Non-pigmented ciliary epithelial cell (primary cell): ENCODE measurements at regions not wholly inside any gene's neighbourhood (a gene's known extent, or its start where the extent isn't known, plus 50 kb on each side); places are given as distances from the start of the nearest gene placed in this dataset.
A peak's percentile ranks its signal among the peaks of the same experiment; 100 is the strongest.

Source experiments
- DNase-seq: peaks from one replicate; pipeline ENCODE4 v3.0.0-alpha.2; 2010; ENCODE audit warnings: low read depth

DNA sequence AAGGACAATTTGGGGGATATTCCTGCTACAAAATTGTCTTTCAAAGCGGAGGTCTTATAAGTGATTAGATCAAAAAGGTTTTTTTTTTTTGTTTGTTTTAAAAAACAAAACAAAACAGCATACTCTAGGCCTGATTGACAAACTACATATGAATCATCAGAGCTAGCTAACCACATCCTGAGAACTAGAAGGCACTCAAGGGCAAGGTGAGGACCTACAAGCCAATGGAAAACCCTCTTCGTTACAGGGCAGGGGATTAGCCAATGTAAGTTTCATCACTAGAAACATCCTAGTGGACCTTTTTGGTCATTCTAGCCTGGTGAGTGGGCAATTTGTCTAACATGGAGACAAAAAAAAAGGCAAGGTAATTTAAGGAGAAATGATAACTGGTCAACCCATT, 428.6 kb downstream of the RFC3 start:
- DNase-seq = no peak

DNA sequence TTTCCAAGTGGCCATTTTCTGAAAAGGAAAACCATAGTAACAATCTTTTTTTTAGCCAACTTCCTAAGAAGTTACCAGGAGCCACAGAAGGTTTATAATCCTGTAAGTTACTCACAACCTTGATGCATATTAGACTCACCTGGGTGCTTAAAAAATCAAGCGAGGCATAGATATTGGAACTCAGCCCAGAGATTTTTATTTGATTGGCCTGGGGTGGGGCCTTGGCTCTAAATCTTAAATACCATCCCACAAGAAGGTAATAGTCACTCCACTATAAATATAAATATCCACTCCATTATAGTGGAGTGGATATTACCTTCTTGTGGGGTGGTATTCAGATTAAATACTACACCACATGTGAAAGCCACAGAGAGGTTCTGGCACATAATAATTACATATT, 429.6 kb downstream of the RFC3 start:
- no peak for DNase-seq

DNA sequence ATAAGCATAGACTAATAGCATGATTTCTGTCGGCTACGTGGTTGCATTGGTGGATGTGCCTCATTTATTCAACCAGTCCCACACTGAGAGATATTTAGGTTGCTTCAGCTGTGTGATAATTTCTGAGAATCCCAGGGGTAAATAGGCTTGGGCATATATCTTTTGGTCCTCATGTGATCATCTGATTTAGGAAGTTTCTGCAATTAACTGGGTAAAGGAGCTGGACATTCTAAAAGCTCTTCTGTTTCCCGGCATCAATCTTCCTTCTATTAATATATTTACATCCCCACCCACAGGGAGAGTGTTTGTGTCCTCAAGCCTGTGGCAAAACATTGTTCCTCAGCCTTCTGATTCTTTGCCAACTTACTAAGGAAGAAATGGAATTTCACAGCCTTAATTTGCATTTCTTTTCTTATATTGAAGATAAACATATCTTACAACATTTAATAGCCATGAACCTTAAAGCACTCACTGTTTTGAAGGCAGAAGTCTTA, 431.6 kb downstream of the RFC3 start:
- no peak for DNase-seq

DNA sequence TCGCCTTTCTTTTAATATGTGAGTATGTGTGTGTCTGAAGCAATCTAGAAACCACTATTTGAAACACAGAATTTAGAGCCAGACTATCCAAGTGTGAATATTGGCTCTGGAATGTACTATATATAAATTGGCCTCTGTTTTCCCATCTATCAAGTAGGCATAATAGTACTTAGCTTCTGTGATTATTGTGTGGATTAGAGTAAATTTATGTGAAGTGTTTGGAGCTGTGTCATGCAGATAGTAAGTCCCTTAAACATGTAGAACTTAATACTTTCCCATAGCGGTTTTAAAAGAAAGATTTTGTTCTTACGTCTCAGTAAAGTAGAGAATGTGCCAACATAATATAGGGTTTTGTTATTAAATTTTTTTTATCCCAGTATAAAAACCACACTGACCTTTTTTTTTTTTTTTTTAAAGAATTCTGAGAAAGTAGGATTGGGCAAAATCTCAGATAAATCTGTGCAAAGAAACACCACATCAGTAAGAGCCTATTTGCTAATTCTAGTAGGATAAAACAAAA, 432.3 kb downstream of the RFC3 start:
- no peak for DNase-seq

DNA sequence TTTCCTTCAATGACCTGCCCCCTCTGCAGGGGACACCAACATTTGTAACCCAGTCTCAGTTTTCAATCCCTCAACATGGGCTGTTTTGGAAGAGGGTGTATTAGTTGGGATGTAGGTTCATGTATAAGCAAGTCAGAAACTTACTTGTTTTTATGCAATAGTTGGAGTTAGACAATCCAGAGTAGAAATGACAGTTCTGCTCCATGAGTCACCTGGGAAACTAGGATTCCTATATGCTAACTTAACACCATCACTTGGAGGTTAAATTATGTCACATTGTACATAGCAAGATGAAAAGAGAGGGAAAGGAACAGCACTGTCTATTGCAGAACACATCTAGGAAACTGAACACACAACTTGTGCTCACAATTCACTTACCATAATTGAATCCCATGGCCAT, 436.4 kb downstream of the RFC3 start:
- DNase-seq = no peak

DNA sequence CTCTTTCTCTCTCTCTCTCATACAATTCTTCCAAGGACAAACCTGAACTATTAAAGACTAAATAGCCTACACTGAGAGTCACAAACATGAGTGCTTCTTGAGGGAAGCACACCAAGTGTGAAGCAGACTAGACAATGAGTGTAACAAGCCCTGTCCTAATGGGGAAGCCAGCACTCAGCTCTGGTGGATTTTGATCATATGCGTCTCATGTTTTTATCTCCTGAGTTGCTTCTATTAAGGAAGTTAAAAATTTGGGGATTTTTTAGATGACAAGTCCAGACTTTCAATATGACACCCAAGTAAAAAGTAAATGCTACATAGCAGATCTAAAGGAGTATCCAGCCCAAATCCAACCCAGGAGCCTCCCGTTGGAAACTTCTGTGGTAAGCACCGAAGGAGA, 437.8 kb downstream of the RFC3 start:
- no peak for DNase-seq

DNA sequence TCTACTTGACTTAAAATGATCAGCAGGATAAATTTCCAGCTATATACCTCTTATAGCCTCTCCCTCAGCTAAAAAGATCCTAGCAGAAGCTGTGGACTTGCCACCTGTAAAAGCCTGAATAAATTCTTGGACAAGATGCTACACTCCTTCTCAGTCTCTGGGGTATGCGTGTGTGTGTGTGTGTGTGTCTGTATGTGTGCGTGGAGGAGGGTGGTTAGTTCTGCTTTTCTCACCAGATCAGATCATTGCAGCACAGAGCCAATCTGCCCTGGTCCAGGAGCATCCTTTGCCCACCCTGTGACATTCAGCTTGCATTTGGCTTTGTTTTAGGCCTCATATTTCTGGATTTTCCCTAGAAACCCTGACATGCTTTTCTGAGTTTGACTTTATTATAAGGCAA, 438.3 kb downstream of the RFC3 start:
- no peak for DNase-seq

DNA sequence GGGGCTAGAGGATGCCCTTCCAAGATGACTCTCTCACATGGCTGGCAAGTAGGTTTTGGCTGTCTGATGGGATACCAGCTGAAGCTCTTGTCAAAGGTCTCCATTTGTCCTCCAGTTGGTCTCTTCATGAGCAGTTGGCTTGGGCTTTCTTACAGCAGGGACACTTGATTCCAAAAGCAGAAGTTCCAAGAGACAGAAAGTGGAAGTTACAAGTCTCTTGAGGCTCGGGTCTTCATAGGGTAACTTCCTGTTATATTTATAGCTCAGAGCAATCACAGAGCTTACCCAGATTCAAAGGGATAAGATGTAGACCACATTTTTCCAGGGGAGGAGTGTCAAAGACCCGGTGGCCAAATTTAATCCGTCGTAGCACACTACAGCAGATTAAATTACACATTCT, 440.0 kb downstream of the RFC3 start:
- DNase-seq = no peak

DNA sequence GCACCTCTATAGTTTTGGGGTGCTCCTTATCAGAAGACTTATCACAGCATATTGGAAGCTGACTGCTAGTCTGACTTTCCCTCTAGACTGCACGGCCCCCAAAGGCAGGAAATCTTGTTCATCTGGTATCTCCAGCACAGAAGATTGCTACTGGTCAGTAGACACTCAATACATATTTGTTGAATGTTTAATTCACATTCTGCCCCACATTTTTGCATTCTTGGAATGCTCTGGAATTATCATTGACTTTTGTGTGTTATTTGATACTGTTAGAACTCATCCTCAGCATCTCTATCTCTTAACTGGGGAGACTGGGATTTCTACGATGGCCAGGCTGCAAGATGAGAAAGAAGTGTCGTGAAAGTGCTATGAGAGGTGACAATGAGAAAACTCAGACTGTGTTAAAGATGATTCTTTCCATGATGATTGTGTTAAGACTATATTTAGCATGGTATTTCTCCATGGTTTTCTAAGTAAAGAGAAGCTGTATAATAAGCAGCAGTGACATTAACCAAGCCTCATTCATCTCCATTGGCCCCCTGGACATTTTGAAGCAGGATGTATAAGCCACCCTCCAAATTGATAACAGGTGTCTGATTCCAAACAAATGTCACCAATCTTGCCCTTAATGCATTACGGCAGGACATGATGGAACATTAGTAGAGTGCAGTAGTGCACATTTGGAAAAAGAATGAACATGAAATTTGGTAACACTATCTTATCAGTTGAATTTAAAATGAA, 440.9 kb downstream of the RFC3 start:
- DNase-seq = no peak

DNA sequence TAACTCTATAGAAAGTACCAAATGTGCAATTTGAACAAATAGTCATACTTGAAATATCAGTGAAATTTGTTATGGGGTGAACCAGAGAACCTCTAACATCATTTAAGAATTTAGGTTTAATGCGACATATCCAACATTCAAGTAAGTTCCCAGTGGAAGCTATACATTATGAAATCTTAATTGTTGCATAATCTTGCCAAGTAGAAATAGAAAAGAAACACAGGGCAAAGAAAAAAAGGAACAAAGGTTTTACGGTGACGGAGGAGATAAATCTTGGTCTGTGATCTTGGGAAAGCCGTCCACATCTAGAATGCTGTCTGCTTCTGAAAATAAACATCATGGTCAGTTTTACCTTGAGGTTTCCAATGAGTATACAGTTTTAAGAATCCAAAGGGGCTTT, 445.7 kb downstream of the RFC3 start:
- DNase-seq = no peak

DNA sequence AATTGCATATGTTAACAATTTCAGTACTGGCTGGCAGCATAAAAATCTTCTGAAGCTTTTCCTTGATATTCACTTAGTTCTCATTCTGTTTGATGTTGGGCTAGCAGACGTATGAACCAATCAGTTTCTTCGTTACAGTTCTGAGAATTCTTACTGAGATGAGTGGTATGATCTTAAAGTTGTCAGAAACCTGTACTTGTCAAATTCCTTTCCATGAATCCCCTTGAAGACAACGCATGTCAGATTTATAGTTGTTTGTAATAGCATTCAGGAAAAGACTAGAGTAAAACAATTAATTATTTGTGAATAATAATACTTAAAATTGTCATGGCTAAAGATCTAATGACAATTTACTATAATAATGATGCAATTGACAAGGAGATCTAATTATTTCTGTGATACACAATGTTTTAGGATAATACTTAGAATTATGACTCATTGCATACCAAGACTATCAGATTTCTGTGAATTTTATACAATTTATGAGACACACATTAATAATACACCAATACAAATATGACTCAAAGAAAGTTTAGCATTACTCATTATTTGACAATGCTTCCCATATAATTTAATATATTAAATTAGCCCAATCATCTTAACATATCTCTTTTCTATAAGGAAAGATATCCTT, 447.2 kb downstream of the RFC3 start:
- no peak for DNase-seq

DNA sequence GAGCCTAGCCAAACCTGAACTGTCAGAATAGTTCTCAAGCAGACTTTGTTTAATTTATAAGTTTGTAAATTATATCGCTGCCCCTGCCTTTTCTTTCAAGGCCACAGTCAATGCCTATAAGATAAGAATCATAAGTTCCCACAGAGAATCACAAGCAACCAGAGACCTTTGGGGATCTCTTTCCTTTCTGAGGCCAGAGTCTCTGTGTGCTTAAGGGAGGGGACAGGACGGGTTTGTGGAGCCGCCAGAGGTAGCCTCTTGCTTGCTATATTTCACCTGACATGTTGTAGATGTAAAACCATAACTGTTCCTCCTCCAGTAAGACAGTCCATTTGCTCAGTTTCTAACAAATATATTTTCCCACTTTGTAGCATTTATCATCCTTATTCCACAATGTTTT, 458.8 kb downstream of the RFC3 start:
- DNase-seq = no peak

DNA sequence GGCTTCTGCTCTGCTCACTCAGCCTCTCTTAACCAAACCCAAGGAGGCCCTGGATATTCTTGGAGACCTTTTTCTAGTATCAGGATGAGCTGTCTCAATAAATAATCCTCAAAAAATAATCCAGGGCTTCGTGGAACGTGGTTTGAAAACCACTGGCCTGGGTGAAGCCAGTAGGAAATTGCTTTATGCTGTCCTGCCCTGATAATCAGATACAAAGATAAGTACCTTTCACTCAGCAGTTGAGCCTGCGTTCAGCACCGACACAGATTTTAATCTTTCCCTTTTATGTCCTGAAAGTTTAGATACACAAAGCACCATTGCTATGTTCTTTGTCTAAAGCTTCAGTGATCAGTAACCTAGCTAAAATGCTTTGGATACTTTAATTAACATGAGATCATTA, 460.0 kb downstream of the RFC3 start:
- no peak for DNase-seq

DNA sequence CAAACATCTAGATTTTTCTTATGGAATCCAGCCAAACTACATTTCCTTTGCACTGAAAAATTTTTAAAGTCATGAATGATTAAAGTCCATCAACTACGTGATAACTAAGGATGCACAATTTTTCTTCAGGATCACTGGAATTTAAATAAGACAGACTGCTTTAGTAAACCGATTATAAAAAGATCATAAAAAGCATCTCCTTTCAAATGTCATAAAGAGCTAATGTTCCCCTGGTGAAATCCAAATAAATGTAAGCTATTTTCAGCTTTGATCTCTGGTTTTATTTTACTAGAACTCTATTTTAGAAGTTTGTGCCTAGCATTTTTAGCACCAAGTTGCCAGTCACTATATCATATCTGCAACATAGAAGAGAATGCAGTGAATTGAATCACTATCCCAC, 460.8 kb downstream of the RFC3 start:
- no peak for DNase-seq

DNA sequence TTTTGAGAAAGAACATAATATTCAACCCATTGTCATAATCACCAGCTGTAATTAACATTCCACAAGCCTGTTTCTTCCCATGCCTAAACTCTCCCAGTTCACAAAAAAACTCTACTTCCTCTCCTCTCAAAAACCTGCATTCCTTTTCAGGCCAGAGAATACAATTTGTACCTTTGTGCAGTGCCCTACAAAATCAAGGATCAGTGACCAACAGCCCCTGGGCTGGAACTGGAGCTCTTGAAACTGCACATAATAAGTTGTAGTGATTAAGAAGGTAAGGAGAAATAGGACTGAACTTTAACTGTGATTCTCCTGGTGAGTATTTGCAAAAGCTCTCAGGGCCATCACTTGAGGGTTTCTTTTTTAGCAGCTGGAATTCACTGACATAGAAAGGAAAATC, 472.7 kb downstream of the RFC3 start:
- no peak for DNase-seq

DNA sequence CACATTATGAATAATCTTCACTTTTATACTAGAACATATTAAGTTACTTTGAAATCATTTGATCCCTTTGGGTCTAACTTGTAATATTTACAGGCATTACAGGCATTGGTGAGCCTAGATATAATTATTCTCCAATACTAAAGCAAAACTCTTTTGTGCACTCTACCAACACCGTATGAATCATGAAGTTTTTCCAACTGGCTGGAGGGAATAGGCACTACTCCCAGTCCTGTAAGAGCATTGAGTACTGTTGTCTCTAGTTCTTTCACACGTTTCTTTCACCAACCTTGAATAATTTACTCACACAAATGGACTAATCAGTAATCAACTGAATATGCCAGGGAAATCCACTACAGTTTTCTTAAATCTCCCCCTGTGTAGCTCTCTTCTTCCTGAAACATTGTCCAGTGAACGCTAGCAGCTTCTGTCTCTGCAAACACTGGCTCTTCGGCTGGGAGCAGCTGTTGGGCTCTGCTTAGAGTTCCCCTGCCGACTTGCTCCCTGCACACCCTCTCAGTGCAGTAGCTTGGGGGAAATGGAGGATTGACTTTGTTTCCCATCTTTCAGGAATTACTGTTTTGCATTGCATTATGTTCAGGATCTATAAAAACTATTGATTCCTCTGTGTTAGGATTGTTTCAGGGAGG, 476.7 kb downstream of the RFC3 start:
- DNase-seq = no peak

DNA sequence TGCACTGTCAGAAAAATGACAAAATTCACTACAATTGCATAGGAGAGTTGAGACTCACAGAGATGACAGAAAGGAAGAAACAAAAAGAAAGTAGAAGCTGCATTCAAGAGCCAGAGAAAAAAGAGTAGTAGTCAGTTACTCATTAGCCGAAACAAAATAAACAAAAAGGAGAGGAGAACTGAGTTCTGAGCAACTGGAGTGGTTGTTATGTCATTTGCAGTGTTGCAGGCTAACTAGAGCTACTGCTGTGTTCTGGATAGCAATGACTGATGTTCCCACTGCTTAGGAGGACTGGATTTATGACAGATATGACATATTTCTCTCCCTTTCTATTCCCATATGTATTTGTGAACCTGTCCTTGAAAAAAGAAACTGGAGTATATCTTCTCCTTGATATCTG, 482.6 kb downstream of the RFC3 start:
- DNase-seq = no peak

DNA sequence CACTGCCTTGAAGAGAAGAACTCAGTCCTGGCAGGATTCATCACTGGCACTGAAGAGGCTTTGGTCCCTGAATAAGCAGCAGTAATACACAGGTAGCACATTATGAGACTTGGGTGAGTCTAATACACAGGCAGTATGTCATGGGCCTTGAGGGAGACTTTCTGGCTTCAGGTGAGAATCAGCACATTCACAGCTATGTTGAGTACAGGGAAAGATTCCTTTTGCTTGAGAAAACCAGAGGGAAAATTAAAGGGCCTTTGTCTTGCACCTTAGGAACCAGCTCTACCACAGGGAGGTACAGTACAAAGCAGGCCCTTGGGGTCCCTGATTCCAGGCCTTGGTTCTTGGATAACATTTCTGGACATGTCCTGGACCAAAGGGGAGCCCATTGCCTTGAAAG, 484.6 kb downstream of the RFC3 start:
- no peak for DNase-seq

DNA sequence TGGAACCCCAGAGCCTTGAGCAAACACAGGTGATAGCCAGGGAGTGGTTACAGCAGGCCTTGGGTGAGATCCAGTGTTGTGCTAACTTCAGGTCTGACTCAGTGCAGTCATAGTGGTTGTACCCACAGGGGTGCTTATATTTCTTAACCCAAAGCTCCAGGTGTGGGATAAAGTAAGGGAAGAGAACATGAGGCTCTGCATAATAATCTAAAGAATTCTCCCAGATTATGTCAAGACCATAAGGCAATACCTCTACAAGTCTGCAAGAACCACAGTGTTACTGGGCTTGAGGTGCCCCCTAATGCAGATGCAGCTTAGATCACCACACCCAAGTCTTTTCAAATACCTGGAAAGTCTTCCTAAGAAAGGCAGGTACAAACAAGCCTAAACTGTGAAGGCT, 485.4 kb downstream of the RFC3 start:
- no peak for DNase-seq

DNA sequence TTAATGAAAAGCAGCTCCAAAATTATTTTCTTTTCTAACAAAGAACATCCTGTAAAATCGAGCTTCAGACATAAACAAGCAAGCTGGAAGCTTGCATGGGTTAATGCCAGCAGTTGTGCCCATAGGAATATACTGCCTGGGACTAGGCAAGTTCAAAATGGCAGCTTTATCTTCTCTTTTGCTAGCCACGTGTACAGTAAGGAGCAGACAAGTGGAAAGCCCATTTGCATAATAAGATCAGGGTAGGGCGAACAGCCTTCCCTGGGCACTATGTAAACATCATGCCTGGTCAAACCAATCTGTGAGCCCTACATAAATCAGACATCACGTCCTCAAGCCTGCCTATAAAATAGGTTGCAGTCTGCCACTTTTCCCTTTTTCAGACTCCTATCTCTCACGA, 489.7 kb downstream of the RFC3 start:
- no peak for DNase-seq

DNA sequence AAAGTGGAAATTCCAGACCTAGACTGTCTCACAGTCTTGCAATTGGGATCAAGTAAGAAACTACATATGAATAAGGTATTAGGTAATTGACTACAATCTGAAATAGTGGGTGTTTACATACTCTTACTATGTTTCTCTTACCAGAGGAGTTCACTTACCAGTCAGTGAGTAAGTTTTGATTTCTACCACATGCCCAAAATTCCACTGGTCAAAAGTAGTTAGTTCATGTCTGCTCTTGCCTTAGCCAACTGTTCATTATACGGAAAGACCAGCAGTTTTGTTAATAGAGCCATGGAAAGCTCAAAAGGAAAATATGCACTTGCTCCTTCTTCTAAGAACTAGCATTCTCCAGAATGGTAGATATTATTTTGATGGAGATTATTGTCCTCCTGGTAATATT, 490.8 kb downstream of the RFC3 start:
- DNase-seq = peak; percentile 56

DNA sequence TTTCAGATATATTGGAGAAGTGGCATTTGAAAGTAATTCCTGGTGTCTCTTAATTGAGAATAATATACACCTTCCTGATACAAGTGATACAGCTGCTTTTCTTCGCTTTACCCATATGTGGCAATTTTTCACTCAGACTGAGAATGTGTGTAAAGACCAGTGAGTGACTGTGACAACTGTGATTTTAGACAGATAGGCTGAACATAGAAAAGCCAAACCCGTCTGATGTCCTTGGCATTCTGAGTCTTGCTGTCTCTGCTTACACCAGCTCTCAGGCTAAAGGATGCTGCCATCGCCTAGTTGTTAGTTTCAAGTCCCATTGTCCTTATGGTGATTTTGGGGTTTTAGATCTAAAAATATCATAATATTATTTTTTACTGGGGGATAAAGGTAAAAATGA, 492.6 kb downstream of the RFC3 start:
- no peak for DNase-seq

DNA sequence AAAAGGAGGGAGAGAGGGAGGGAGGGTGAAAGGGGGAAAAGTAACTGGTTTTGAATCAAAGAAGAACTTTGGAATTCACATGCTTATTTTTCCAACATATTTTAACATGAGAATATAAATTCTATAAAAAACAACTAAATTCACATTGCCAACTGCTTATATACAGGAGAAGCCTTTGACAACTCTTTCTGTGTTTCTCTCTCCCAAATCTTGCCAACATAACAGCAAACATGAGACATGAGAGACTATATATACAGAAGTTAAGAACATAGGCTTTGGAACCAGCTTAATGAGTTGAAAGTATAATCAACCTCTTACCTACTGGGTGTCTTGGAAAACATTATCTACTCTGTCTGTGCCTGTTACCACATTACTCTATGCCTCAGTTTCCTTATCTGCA, 493.3 kb downstream of the RFC3 start:
- DNase-seq = no peak
